ENCODE measurements at regions not wholly inside any gene's neighbourhood (a gene's known extent, or its start where the extent isn't known, plus 50 kb on each side); places are given as distances from the start of the nearest gene placed in this dataset.

DNA sequence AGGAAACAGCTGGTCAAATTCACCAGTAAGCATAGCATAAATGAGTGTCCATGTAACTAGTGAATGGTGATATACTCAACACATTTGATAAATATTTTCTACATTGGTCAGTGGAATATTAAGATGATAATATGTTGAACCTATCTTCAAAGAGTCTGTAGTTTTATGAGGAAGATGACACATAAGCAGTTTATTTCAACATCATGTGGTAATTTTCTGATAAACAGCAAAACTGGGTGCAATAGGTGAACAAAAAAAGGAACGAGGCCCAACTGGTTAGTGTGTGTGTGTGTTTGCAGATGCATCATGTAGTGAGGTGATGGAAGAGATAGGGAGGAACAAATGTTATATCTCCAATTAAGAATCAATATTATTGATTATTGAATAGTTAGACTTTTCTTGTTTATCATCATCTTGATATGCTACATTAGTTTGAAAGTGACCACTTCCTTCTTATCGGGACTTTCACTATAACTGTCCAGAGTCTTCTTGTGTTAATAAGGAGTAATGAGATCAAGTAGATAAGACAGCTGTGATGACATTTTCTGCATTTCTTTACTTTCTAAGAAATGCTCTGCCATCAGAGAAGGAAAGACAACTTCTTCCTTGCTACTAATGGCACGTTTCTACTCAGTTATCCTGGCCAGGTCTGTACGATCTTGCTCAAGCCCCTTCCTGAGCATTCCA, 270.7 kb downstream of the ETS1 start:
- DNase-seq, result no peak
- Histone ChIP-seq H3K27ac (ENCODE audit: low read length, poor library complexity, severe bottlenecking) (no peak overlapping the region), H3K14ac (ENCODE audit: low read length in 2 of 2) (no peak overlapping the region), H3K27me3 (ENCODE audit: control insufficient read depth in 1 of 2, insufficient read depth in 1 of 2, low read length in 2 of 2) (no peaks in the 10 kb centered on the region), H3K9ac (ENCODE audit: low read length) (no peak overlapping the region), H3K4me2 (ENCODE audit: low read length, poor library complexity, severe bottlenecking) (no peak overlapping the region), H3K79me1 (replicated peaks; ENCODE audit: low read length, poor library complexity, severe bottlenecking) (no peaks in the 10 kb centered on the region), H3K4ac (ENCODE audit: low read depth in 1 of 2, low read length in 2 of 2) (no peak overlapping the region), H3K4me1 (ENCODE audit: control insufficient read depth, insufficient read depth, low read depth, low read length) (no peaks in the 10 kb centered on the region), H3K4me3 (ENCODE audit: insufficient read depth in 1 of 2, low read depth in 1 of 2, low read length in 2 of 2) (no peak overlapping the region), H2AK5ac (ENCODE audit: low read length, severe bottlenecking) (no peak overlapping the region), H2BK15ac (ENCODE audit: low read depth, poor library complexity, severe bottlenecking) (no peak overlapping the region), H2BK5ac (ENCODE audit: low read depth, low read length, poor library complexity, severe bottlenecking) (no peak overlapping the region), H3K9me3 (ENCODE audit: control insufficient read depth, low read length) (peaks cover 4% of the 10 kb centered on the region), H2AFZ (ENCODE audit: low read depth, low read length) (no peak overlapping the region), H4K8ac (ENCODE audit: low read length) (no peak overlapping the region), H3K23ac (ENCODE audit: low read length in 2 of 2) (no peak overlapping the region), H4K91ac (ENCODE audit: low read length) (no peak overlapping the region), H2BK120ac (ENCODE audit: low read depth, low read length) (no peak overlapping the region), H3K18ac (ENCODE audit: low read depth in 1 of 2, low read length in 2 of 2) (no peak overlapping the region), H3K36me3 (ENCODE audit: control insufficient read depth in 1 of 2, insufficient read depth in 2 of 2, low read depth in 1 of 2, low read length in 2 of 2) (no peaks in the 10 kb centered on the region), H2BK12ac (ENCODE audit: low read length in 2 of 2) (no peak overlapping the region)
- 77% methylated on average over 3 of the region's 4 CpGs for WGBS

DNA sequence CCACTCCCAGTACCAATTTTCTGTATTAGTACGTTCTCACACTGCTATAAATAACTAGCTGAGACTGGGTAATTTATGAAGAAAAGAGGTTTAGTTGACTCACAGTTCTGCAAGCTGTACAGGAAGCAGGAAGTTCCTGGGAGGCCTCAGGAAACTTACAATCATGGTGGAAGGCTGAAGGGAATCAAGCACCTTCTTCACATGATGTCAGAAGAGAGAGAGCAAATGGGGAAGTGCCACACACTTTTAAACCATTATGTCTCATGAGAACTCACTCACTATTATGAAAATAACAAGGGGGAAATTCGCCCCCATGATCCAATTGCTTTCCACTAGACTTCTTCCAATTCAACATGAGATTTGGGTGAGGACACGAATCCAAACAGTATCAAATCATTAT, 271.4 kb downstream of the ETS1 start:
- H3K9ac ChIP-seq (ENCODE audit: low read length), result no peak overlapping the region
- H4K8ac ChIP-seq (ENCODE audit: low read length), result no peak overlapping the region
- H2AFZ ChIP-seq (ENCODE audit: low read depth, low read length), result no peak overlapping the region
- no peak overlapping the region for H4K91ac ChIP-seq (ENCODE audit: low read length)
- H3K4ac ChIP-seq (ENCODE audit: low read depth in 1 of 2, low read length in 2 of 2), result no peak overlapping the region
- no peak overlapping the region for H3K18ac ChIP-seq (ENCODE audit: low read depth in 1 of 2, low read length in 2 of 2)
- H3K36me3 ChIP-seq (ENCODE audit: control insufficient read depth in 1 of 2, insufficient read depth in 2 of 2, low read depth in 1 of 2, low read length in 2 of 2), result no peaks in the 10 kb centered on the region
- H2BK120ac ChIP-seq (ENCODE audit: low read depth, low read length), result no peak overlapping the region
- no peaks in the 10 kb centered on the region for H3K4me1 ChIP-seq (ENCODE audit: control insufficient read depth, insufficient read depth, low read depth, low read length)
- H3K4me2 ChIP-seq (ENCODE audit: low read length, poor library complexity, severe bottlenecking), result no peak overlapping the region
- no peak overlapping the region for H2BK12ac ChIP-seq (ENCODE audit: low read length in 2 of 2)
- H3K23ac ChIP-seq (ENCODE audit: low read length in 2 of 2), result no peak overlapping the region
- H3K27ac ChIP-seq (ENCODE audit: low read length, poor library complexity, severe bottlenecking), result no peak overlapping the region
- H3K9me3 ChIP-seq (ENCODE audit: control insufficient read depth, low read length), result peaks cover 4% of the 10 kb centered on the region
- WGBS, result 100% methylated on average over 1 of the region's 3 CpGs
- no peak for DNase-seq
- H2BK5ac ChIP-seq (ENCODE audit: low read depth, low read length, poor library complexity, severe bottlenecking), result no peak overlapping the region
- H3K4me3 ChIP-seq (ENCODE audit: insufficient read depth in 1 of 2, low read depth in 1 of 2, low read length in 2 of 2), result no peak overlapping the region
- H3K14ac ChIP-seq (ENCODE audit: low read length in 2 of 2), result no peak overlapping the region
- H2BK15ac ChIP-seq (ENCODE audit: low read depth, poor library complexity, severe bottlenecking), result no peak overlapping the region
- H3K27me3 ChIP-seq (ENCODE audit: control insufficient read depth in 1 of 2, insufficient read depth in 1 of 2, low read length in 2 of 2), result no peaks in the 10 kb centered on the region
- no peak overlapping the region for H2AK5ac ChIP-seq (ENCODE audit: low read length, severe bottlenecking)
- no peaks in the 10 kb centered on the region for H3K79me1 ChIP-seq (replicated peaks; ENCODE audit: low read length, poor library complexity, severe bottlenecking)

DNA sequence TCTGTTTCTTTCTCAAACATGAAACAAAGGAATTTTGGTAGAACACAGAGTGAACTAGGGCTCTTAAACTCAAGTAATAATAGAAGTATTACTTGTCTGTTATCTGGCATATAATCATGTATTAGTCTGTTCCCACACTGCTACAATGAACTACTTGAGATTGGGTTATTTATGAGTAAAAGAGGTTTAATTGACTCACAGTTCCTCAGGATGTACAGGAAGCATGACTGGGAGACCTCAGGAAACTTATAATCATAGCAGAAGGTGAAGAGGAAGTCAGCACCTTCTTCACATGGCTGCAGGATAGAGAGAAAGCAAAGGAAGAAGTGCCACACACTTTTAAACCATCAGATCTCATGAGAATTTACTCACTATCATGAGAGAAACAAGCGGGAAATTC, 273.4 kb downstream of the ETS1 start:
- H2BK120ac ChIP-seq (ENCODE audit: low read depth, low read length), result no peak overlapping the region
- no peak for DNase-seq
- H4K8ac ChIP-seq (ENCODE audit: low read length), result no peak overlapping the region
- H3K4me3 ChIP-seq (ENCODE audit: insufficient read depth in 1 of 2, low read depth in 1 of 2, low read length in 2 of 2), result no peak overlapping the region
- WGBS, result 98% methylated on average over 1 of the region's 1 CpG
- no peaks in the 10 kb centered on the region for H3K79me1 ChIP-seq (replicated peaks; ENCODE audit: low read length, poor library complexity, severe bottlenecking)
- peaks cover 4% of the 10 kb centered on the region for H3K9me3 ChIP-seq (ENCODE audit: control insufficient read depth, low read length)
- H2AK5ac ChIP-seq (ENCODE audit: low read length, severe bottlenecking), result no peak overlapping the region
- H3K4me2 ChIP-seq (ENCODE audit: low read length, poor library complexity, severe bottlenecking), result no peak overlapping the region
- H3K27ac ChIP-seq (ENCODE audit: low read length, poor library complexity, severe bottlenecking), result no peak overlapping the region
- H3K18ac ChIP-seq (ENCODE audit: low read depth in 1 of 2, low read length in 2 of 2), result no peak overlapping the region
- H3K14ac ChIP-seq (ENCODE audit: low read length in 2 of 2), result no peak overlapping the region
- no peak overlapping the region for H4K91ac ChIP-seq (ENCODE audit: low read length)
- no peak overlapping the region for H2BK15ac ChIP-seq (ENCODE audit: low read depth, poor library complexity, severe bottlenecking)
- H3K36me3 ChIP-seq (ENCODE audit: control insufficient read depth in 1 of 2, insufficient read depth in 2 of 2, low read depth in 1 of 2, low read length in 2 of 2), result no peaks in the 10 kb centered on the region
- H3K9ac ChIP-seq (ENCODE audit: low read length), result no peak overlapping the region
- H3K4ac ChIP-seq (ENCODE audit: low read depth in 1 of 2, low read length in 2 of 2), result no peak overlapping the region
- no peaks in the 10 kb centered on the region for H3K4me1 ChIP-seq (ENCODE audit: control insufficient read depth, insufficient read depth, low read depth, low read length)
- H3K27me3 ChIP-seq (ENCODE audit: control insufficient read depth in 1 of 2, insufficient read depth in 1 of 2, low read length in 2 of 2), result no peaks in the 10 kb centered on the region
- H2AFZ ChIP-seq (ENCODE audit: low read depth, low read length), result no peak overlapping the region
- H3K23ac ChIP-seq (ENCODE audit: low read length in 2 of 2), result no peak overlapping the region
- no peak overlapping the region for H2BK5ac ChIP-seq (ENCODE audit: low read depth, low read length, poor library complexity, severe bottlenecking)
- no peak overlapping the region for H2BK12ac ChIP-seq (ENCODE audit: low read length in 2 of 2)

DNA sequence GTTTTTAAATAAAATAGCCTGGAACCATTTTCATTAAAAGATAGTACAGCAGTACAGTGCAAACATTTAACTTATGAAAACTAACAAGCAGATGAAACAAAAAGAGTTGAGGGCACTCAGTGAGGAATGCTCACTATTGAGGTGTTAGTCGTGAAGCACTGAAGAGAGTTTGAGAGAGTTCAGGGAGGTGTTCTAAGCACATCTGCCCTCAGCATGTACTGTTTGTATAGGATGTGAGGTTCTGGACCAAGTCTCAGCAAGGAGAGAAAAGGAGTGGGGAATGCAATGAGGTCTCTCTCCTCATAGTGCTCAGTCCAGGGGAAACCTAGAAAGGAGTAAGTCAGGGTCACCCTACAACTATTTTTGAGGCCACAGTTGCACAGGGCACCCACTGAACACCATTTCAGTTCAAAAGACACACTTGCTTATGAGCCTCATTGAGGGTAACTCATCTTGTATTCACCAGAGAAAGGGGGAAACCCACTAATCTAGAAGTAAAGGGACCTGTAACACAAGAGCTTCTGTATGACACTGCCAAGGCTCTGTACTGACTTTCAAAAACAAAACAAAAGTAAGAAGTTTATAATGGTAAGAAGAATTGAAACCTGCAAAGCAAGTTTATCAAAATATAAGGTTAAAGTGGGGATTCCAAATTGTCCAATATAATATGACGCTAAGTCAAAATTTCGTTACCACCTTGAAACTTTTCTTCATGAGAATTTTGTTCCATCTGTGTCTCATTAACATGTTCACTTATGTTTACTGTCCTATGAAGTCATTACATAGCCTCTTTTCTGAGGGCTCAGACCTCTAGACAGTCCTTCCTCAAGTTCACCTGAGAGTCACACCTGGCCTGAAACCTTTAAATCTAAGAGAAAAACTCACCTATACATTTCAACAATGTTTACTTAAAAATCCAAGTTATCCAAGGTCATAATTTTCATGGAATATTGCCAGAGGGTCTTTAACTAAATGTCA, 275.3 kb downstream of the ETS1 start:
- Histone ChIP-seq H3K4me2 (ENCODE audit: low read length, poor library complexity, severe bottlenecking) (no peak overlapping the region), H2AFZ (ENCODE audit: low read depth, low read length) (no peak overlapping the region), H3K9ac (ENCODE audit: low read length) (no peak overlapping the region), H2BK5ac (ENCODE audit: low read depth, low read length, poor library complexity, severe bottlenecking) (no peak overlapping the region), H3K9me3 (ENCODE audit: control insufficient read depth, low read length) (peaks cover 4% of the 10 kb centered on the region), H2BK120ac (ENCODE audit: low read depth, low read length) (no peak overlapping the region), H3K23ac (ENCODE audit: low read length in 2 of 2) (no peak overlapping the region), H2BK15ac (ENCODE audit: low read depth, poor library complexity, severe bottlenecking) (no peak overlapping the region), H3K18ac (ENCODE audit: low read depth in 1 of 2, low read length in 2 of 2) (no peak overlapping the region), H3K79me1 (replicated peaks; ENCODE audit: low read length, poor library complexity, severe bottlenecking) (no peaks in the 10 kb centered on the region), H2AK5ac (ENCODE audit: low read length, severe bottlenecking) (no peak overlapping the region), H3K27me3 (ENCODE audit: control insufficient read depth in 1 of 2, insufficient read depth in 1 of 2, low read length in 2 of 2) (no peaks in the 10 kb centered on the region), H4K8ac (ENCODE audit: low read length) (no peak overlapping the region), H3K4me1 (ENCODE audit: control insufficient read depth, insufficient read depth, low read depth, low read length) (no peaks in the 10 kb centered on the region), H3K14ac (ENCODE audit: low read length in 2 of 2) (no peak overlapping the region), H3K27ac (ENCODE audit: low read length, poor library complexity, severe bottlenecking) (no peak overlapping the region), H4K91ac (ENCODE audit: low read length) (no peak overlapping the region), H2BK12ac (ENCODE audit: low read length in 2 of 2) (no peak overlapping the region), H3K4ac (ENCODE audit: low read depth in 1 of 2, low read length in 2 of 2) (no peak overlapping the region), H3K4me3 (ENCODE audit: insufficient read depth in 1 of 2, low read depth in 1 of 2, low read length in 2 of 2) (no peak overlapping the region), H3K36me3 (ENCODE audit: control insufficient read depth in 1 of 2, insufficient read depth in 2 of 2, low read depth in 1 of 2, low read length in 2 of 2) (no peaks in the 10 kb centered on the region)
- WGBS, result 66% methylated on average over 3 of the region's 3 CpGs
- no peak for DNase-seq

Data from mesenchymal stem cell (in vitro differentiated cells and primary cell).